T-helper 1 cell treated with Interleukin-12 subunit alpha and Interleukin-12 subunit beta and Interleukin-4 antibody, amounts not matched to agents 30 ng/mL and 1 ng/mL, for 36 hours (primary cell): ENCODE measurements at regions not wholly inside any gene's neighbourhood (a gene's known extent, or its start where the extent isn't known, plus 50 kb on each side); places are given as distances from the start of the nearest gene placed in this dataset.

Experiments used
- intact Hi-C: fragments of 100-400 bp; cut with micrococcal nuclease; formaldehyde crosslinking; loops from one replicate; pipeline ENCODE4 v1.15.1; 2024

DNA sequence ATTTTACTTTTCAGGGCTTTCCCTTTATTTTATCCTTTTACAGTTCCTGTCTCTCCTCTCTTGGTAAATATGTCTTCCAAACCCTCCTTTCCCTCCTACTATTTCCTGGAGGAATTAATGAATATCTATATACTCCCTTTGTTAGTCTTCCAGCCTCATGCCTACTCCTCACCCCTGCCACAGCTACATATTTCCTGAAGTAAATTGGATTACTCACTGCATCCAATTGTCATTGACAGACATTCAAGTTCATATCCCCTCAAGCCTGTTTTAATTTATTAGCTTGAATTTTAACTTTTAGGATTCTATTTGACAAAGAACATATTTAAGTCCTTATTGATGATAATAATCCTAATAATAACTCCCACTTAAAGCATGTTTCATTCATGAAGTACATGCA, 314.5 kb downstream of the TMEM161B start:
- intact Hi-C loops, result no loop called here

DNA sequence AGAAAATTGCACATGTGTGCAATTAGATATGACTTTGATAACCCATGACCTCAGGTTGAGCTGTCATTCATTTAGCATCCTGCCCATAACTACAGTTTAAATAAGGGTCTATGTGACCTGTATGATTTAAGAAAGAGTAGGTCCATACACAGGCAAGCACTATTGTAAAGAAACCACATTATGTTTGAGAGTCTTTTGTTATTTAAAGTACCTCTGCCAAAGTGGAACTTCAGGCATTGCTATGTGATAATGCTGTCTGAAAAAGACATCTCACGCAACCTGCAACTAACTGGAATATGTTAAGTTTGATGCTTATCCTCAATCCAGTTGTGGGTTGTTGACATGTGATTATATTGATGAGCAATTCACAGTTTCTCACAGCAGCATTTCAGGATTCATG, 317.0 kb downstream of the TMEM161B start:
- intact Hi-C loops, result no loop called here

DNA sequence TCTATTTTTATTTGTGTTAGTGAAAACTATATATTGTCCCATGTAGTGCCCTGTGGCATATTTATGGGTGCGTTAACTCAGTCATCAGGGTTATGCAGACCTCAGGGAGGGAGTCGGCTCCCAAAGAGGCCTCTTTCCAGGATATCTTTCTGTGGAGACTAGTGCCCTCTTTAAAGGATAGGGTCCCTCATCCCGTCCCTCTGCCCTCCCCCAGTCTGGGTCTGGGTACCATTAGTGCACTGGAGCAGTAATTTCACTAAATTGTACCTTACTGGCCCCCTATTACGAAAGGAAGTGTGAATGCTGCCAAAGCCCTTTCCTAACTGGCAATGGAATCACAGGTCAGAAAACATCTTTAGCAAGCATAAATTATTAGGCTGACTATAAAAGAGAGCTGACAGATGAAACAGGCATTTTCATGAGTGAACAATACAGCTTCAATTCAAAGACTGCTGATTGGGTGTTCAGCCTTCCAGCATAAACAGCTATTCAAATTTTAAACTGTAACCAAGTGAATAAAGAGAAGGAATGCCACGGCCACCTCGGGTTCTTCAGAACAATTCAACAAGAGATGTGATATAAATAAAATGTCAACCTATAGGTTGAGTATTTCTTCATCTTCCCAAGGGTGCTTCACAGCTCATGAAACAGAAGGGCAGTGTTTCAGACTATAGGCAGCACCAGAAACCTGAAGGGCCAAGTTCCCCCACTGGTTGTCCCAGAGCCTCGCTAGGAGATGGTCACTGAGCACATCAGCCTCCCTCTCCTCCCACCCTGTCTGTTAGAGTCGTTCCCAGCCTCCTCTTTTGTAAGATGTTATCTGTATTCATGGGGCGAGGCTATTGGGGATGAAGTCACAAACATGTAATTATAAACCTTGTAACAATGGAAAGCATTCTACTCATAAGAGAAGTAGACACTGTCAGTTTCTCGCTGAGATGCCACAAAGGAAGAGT, 318.7 kb downstream of the TMEM161B start:
- intact Hi-C loops, result no loop called here

DNA sequence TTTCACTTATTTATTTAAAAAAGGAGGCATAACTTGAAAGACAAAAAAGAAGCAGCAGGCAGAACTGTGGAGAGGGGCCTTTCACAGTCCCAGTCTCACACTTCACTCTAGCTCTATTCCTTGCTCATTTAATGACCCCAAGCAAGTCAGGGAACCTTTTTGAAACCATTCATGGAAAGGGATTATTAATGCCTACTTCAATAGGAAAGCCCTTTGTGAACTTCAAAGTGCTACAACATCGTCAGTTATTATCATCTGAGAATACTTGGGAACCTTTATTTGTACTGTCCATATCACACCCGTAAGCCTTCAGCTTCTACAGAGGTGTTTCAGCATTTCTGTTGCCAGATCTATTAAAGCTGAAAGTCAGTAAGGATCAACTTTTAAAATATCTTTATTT, 320.2 kb downstream of the TMEM161B start:
- intact Hi-C loops, result no loop called here

DNA sequence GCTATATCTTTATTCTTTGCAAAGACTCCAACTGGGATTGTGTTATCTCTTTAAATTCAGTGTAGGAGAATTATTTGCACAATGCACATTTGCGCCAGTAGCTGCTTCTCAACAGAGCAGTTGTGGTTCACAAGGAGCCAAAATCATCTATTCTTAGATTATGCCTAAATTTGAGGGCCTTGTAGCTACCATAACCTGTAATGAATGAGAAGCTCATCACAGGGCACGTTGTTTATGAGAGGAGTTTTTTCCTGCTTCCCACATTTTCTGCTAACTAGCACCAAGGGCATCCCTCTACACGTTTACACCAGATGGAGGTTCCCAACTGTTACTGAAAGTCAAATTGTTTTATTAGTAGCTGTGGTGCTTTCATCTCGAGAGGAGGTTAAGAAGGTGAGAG, 322.4 kb downstream of the TMEM161B start:
- intact Hi-C loops, result no loop called here

DNA sequence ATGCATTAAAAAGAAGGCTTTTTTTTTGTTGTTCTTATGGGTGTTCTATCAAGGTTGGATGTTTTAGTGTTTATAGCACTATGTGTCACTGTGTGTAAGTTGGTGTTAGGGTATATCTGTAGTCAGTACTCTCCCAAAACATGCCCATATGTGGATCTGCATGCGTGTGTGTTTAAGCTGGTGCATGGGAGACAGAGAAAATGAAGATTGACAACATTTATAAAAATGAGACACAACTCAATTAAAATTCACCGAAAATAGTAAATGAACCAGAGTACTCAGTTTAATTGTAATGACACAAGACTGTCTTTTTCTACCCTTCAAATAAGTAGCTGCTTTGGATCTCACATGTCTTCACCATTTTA, 323.4 kb downstream of the TMEM161B start:
- intact Hi-C loops, result no loop called here

DNA sequence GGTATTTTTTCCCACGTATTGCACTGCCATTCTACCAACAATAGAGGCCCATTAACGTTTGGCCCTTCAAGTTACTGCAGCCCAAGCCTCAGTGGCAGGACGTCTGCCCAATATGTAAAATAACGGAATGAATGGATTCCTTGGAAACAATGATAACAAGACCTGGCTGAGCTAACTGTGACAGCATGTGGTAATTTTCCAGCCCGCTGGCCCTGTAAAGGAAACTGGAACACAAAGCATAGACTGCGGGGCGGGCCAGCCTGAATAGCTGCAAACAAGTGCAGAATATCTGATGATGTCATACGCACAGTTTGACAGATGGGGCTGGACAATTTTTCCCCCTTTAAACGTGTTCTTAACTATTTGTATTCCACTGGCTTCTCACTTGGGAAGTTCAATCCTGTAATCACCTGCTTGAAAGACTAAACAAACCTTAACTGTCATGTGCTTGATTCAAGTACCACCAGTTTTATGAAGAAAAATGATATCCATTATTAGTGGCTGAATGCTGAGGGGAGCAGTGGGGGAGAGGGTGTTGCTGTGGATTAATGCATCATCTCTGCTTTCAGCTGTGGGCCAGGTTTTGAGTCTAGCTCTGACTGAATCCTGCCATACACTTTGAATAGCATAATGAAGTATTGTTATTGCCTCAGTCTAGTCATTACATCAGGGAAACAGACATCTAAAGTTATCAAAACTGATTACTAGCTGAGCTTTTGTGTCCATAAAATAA, 323.9 kb downstream of the TMEM161B start:
- intact Hi-C loops, result no loop called here

DNA sequence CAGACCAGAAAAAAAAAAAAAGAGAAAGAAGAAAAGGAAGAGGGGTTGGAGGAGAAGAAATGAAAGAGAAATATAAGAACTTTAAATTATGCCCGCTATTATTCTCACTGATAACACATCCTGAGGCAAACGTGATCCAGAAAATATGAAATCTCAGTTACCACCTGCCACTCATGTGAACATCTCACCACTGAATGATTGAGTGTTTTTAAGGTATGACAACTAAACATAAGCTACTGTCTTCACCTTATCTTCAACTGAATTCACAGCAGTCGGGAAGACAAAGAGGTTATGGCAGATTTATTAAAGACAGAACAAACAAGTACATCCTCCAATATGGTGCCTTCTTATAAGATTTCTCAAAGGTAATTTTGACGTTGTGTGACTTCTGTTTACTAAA, 327.9 kb downstream of the TMEM161B start:
- intact Hi-C loops, result no loop called here

DNA sequence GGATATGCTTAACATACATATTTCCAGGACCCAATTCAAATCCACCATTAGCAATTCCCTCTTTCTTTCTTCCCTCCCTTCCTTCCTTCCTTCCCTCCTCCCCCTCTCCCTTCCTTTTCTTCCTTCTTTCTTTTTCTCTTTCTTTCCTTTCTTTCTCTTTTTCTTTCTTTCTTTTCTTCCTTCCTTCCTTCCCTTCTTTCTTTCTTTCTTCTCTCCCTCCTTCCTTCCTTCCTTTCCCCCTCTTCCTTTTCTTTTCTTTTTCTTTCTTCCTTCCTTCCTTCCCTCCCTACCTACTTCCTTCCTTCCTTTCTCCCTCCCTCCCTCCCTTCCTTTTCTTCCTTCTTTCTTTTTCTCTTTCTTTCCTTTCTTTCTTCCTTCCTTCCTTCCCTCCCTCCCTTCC, 332.0 kb downstream of the TMEM161B start:
- intact Hi-C loops, result no loop called here

DNA sequence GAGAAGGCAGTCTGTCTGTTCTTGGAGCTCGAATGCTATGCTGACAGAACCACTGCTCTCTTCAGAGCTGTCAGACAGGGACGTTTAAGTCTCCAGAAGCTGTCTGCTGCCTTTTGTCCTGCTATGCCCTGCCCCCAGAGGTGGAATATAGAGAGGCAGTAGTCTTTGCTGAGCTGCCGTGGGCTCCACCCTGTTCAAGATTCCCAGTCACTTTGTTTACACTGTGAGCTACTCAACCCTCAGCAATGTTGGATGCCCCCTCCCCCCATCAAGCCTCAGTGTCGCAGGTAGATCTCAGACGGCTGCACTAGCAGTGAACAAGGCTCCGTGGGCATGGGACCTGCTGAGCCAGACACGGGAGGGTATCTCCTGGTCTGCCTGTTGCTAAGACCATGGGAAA, 344.2 kb downstream of the TMEM161B start:
- intact Hi-C loops, result no loop called here

DNA sequence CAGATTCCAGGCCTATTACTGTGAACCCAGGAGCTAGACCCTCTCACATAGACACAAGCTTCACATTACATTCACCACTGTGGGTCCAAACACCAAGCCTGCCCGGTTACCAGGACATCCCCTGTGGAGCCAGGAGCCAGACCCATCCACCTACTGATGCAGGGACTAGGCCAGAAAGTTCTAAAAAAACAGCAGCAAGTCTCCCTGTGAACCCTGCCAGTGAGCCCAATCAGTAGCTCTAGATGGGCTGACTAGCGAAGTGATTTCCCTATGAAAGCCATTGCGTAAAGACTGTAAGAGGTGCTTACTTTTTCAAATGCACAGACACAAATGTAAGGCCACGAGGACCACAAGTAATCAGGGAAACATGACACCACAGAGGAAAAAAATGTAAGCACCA, 352.3 kb downstream of the TMEM161B start:
- intact Hi-C loops, result no loop called here

DNA sequence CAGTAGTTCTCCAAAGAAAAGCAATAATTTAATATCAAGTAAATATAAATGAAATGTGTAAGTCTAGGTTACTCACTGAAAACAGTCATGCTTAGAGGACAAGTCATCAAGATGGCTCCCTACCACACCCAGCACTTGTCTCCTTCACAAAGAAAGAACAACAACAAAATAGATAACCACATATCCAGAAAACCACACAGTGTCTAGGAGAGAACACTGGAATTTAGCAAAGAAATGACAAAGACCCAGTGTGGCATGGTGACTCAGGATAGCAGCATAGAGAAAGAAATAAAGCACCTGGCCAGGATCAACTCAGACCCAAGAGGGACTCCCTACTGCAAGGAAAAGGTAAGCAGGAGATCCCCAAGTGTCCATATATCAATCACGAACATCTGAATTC, 356.2 kb downstream of the TMEM161B start:
- intact Hi-C loops, result no loop called here

DNA sequence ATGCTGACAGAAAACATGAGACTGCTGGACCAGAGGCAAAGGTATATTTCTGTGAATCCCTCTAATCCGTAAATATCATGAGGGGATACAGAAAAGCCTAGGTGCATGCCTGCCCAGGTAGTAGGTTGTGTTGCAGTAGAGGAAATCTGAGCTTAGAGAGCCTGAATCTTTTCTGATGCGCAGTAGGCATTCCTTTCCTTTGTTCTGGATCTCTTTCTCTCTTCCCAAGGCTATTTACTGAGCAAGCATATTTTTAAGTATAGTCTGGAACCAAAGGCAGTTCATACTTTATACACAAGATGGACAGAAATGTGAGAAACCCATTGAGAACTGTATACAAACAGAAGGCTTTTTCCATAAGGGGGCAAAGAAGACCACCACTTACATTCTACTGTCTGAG, 359.3 kb downstream of the TMEM161B start:
- intact Hi-C loops, result no loop called here

DNA sequence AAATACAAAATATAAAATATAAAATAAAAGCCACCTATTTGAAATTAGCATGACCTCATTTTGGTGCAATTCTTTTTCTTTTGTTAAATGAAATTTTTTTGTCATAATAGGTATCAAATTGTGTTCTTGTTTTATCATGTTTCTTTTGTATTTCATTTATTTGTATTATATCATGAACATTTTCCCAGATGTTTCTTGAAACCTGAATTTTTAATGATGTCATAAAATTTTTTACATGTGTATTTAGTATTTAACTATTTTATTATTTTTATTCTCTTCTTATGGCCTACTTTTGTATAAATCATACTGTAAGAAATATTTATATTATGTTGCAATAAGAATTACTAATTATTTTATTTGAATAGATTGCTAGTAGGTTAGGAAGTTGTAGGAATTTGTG, 361.7 kb downstream of the TMEM161B start:
- intact Hi-C loops, result no loop called here

DNA sequence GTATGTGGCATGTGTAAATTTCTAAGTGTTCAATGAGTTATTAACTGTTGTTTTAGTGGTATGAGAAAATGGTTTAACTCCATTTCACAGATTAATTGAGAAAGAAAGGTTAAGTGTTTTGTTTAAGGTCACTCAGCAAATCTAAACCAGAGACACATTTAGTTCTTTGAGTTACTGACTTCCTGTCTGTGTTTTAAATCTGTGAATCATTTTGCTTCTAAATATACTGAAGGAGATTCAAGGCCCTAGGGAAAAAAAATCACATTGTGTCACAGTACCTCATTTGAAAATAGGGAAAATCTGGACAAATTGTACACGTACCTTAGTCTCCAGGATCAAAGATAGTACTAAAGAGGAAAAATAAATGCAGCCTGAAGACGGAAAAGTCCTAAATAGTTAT, 368.2 kb downstream of the TMEM161B start:
- intact Hi-C loops, result no loop called here

DNA sequence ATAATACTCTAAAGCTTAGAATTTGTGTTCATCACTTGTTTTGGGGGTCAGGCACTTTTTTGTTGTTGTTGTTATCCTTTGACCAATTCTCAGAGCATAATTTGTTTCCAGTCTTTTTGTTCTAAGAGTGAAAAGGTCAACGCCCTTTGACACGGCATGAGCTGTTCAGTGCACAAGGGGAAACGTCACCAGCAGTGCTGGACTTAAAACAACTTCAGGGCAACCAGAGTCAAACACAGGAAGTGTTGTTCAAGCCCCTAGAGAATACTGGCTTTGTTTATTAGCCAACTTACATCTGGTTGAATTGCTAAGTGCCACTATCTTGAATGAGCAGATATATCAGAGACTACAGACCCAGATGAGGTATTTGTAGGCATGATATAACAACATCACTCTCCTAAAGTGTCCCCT, 368.9 kb downstream of the TMEM161B start:
- intact Hi-C loops, result no loop called here

DNA sequence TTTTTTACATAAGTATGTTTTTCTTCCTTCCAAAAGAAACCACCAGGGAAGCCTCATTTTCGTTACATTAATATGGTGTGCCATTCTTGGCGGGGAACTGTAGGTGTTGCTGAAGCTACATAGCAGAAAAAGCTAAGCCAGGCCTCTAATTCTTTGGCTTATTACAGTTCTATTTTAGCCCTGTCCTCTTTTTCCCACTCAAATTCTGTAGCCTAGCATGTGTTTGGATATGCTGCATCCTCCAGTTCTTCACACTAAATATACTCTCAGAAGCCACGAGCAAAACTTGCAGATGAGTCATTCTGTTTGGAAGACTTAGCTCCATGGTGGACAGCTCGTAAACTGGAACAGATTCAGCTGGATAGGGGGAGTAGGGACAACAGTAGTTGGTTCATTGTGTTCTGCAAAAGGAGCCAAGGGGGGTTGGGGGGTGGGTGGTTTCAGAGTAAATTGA, 369.4 kb downstream of the TMEM161B start:
- intact Hi-C loops, result no loop called here

DNA sequence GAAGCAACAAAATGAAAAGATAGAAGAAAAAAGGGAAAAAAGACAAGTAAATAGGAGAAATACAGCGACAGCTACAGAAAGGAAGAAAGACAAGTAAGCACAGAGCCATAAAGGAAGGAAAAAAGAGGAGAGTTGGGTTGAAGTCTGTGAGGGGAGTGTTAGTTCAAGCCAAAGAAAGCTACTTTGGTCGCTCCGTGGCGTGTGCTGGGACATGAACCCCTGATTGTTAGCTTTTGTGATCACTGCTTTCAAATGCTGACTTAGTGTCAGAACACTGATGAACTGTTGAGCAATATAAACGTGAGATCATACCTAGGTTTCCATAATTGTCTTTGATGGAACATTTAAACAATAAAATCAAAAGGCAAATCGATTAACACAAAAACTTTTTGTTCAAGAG, 370.1 kb downstream of the TMEM161B start:
- intact Hi-C loops, result no loop called here

DNA sequence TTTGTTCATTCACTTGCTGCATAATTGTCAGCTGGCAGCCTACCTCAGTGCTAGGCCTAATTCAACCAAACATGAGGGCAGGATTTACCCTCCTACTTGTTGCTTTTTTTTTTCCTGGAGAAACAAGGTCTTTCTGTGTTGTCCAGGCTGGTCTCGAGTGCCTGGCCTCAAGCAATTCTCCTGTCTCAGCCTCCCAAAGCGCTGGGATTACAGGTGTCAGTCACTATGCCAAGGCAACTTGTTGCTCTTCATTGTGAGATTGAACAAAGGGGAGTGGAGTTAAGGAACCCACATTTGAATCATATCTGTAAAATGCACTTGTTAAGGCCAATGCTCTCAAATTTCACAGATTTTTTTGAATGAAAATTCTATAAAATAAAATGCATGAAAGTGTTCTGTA, 380.5 kb downstream of the TMEM161B start:
- intact Hi-C loops, result no loop called here

DNA sequence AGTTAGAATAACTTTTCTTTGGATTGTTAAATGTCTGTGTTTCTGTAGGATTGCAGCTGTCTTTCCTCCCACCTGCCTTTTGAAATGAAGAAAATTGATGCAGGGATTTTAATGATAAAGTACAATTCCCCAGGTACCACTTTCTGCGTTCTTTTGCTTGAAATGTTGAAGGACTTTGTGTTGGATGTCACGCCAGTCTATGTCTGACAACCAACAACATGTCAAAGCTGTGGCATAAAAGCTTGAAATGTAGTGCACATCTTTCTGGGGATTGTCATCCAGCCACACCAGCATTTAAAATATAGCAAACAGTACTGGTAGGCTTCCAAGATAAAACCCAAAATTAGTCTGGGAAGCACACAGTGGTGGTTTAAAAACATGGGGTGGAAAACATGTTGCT, 381.4 kb downstream of the TMEM161B start:
- intact Hi-C loops, result no loop called here

DNA sequence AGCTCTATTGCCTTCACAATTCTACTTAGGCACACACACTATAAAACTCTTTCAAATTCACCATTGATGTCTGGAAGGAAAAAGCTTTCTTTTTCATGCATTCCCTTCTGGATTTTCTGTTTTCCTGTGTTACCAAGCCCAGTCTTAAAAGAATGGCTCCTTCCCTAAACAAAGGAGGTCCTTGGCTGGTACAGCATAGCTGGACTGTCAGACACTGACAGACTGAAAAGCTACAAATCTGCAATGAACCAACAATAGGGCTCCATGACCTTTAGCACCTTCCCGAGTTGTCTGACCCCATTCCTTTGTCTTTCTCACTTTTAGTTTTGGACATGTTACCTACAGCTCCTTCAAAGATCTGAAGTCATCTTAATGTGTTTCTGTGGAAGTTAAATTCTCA, 382.5 kb downstream of the TMEM161B start:
- intact Hi-C loops, result no loop called here

DNA sequence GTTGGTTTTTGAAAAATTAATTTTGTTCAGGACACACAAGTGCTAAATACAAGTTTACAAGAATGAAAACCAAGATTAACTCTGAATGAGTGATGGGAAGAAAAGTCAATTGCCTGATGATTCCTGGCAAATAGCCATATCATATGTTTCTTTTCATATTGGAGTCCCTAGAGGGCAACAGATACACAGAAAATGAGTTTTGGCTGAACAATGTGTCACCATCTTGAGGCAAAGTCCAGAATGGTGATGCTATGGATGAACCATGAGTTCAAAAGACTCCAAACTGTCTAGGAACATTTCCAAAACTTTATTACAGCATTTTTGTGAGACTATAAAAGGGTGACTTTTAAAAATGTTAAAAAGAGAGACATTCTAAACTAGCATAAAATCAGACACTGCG, 382.9 kb downstream of the TMEM161B start:
- intact Hi-C loops, result no loop called here

DNA sequence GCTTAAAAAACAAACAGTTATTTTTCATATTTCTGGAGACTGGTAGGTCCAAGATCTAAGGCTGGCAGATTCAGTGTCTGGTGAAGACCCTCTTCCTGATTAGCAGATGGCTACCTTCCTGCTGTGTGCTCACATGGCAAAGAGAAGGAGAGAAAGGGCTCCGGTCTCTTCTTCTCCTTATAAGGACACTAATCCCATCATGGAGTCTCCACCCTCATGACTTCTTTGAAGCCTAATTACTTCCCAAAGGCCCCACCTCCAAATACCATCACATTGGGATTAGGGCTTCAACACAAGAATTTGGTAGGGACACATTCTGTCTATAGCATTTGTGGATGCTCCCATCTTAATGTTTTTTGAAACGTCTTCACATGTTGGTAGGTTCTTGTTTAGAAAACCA, 391.1 kb downstream of the TMEM161B start:
- intact Hi-C loops, result no loop called here
